PC-3 (cell line): ENCODE measurements at regions not wholly inside any gene's neighbourhood (a gene's known extent, or its start where the extent isn't known, plus 50 kb on each side); places are given as distances from the start of the nearest gene placed in this dataset.

Experiments
- ATAC-seq: fragments of 200-7000 bp; cut with Tn5 transposase; 2 replicates; pipeline ENCODE4 v1.9.1; 2020; ENCODE audit warnings: mild to moderate bottlenecking, moderate library complexity
- BruUV-seq: library from RNA; stranded (reverse); fragments of 400-500 nt; replicated peaks from 2 replicates; lab custom pipeline; 2021; lab: Mats Ljungman, UMichigan
- CTCF ChIA-PET: fragments of 300-600 bp; sonication (Branson Sonifier 250); formaldehyde crosslinking; loops from one replicate; lab custom pipeline; 2022; ENCODE audit warnings: antibody characterized with exemption; lab: Charles Lee
- POLR2A ChIA-PET: fragments of 300-600 bp; sonication (Branson Sonifier 250); formaldehyde crosslinking; loops from one replicate; lab custom pipeline; 2022; ENCODE audit warnings: antibody characterized with exemption; ENCODE audit not compliant: unreplicated experiment; lab: Charles Lee
- DNase-seq: peaks from one replicate; pipeline ENCODE4 v3.0.0-alpha.2; 2015
- H2AFZ ChIP-seq: fragments of 300-600 bp; sonication (generic); 2 replicates; pipeline ENCODE4 v1.6.0; 2016; ENCODE audit warnings: antibody characterized with exemption, low read length
- H3F3A ChIP-seq: fragments of 300-600 bp; sonication (generic); one replicate; pipeline ENCODE4 v1.6.0; 2017; ENCODE audit warnings: antibody characterized with exemption, low read length, control low read depth, mild to moderate bottlenecking; ENCODE audit not compliant: unreplicated experiment
- H3K27ac ChIP-seq: fragments of 300-600 bp; sonication (generic); 2 replicates; pipeline ENCODE4 v1.5.1; 2016; ENCODE audit warnings: mild to moderate bottlenecking, low read length
- H3K27me3 ChIP-seq: fragments of 300-600 bp; sonication (generic); 2 replicates; pipeline ENCODE4 v1.6.1; 2016; ENCODE audit warnings: low read length, mixed read lengths
- H3K36me3 ChIP-seq: fragments of 300-600 bp; sonication (generic); 2 replicates; pipeline ENCODE4 v1.6.1; 2016; ENCODE audit warnings: low read depth, mixed run types, low read length, mixed read lengths
- H3K4me1 ChIP-seq: fragments of 300-600 bp; sonication (generic); 2 replicates; pipeline ENCODE4 v1.5.1; 2016; ENCODE audit warnings: low read length; ENCODE audit not compliant: insufficient read depth
- H3K4me2 ChIP-seq: fragments of 300-600 bp; sonication (generic); 2 replicates; pipeline ENCODE4 v1.6.0; 2016; ENCODE audit warnings: low read length
- H3K4me3 ChIP-seq: fragments of 300-600 bp; sonication (generic); 2 replicates; pipeline ENCODE4 v1.5.1; 2016; ENCODE audit warnings: mild to moderate bottlenecking, low read length, mixed read lengths
- H3K79me2 ChIP-seq: fragments of 300-600 bp; sonication (generic); 2 replicates; pipeline ENCODE4 v1.6.1; 2017; ENCODE audit warnings: low read length, mixed read lengths
- H3K9ac ChIP-seq: fragments of 300-600 bp; sonication (generic); 2 replicates; pipeline ENCODE4 v1.6.0; 2016; ENCODE audit warnings: mild to moderate bottlenecking, low read length
- H3K9me2 ChIP-seq: fragments of 300-600 bp; sonication (generic); replicated peaks from 2 replicates; pipeline ENCODE4 v1.6.1; 2016; ENCODE audit warnings: mixed run types, low read length, mixed read lengths
- H3K9me3 ChIP-seq: fragments of 300-600 bp; sonication (generic); 2 replicates; pipeline ENCODE4 v1.6.1; 2016; ENCODE audit warnings: low read length, mixed read lengths
- H4K20me1 ChIP-seq: fragments of 300-600 bp; sonication (generic); 2 replicates; pipeline ENCODE4 v1.6.1; 2016; ENCODE audit warnings: low read length, mixed read lengths
- EZH2 ChIP-seq: fragments of 300-600 bp; sonication (generic); IDR thresholded peaks from one replicate; pipeline ENCODE4 v1.6.1; 2017; ENCODE audit warnings: antibody characterized with exemption, mild to moderate bottlenecking, low read length; ENCODE audit not compliant: unreplicated experiment
- EZH2phosphoT487 ChIP-seq: fragments of 300-600 bp; sonication (generic); IDR thresholded peaks from 2 replicates; pipeline ENCODE4 v1.6.1; 2018; ENCODE audit warnings: mild to moderate bottlenecking, antibody characterized with exemption, low read length, borderline replicate concordance
- intact Hi-C: fragments of 100-400 bp; cut with micrococcal nuclease; formaldehyde crosslinking; loops from 2 replicates; pipeline ENCODE4 v1.9.0; 2023
- TF ChIP-seq, protein P1 (sequence below): fragments of 300-600 bp; sonication (generic); conservative IDR thresholded peaks from 2 replicates; pipeline ENCODE4 v1.5.1; 2017; ENCODE audit warnings: antibody characterized with exemption, low read depth, mild to moderate bottlenecking, low read length

- POLR2A ChIA-PET: no interaction called here
- no peak overlapping the region for H2AFZ ChIP-seq
- H3K27me3 ChIP-seq: no peaks in the 10 kb centered on the region
- H3K9me2 ChIP-seq: no peaks in the 10 kb centered on the region
- H3K79me2 ChIP-seq: no peaks in the 10 kb centered on the region
- no peak overlapping the region for H3K4me3 ChIP-seq
- no TSS peak for BruUV-seq
- H3K27ac ChIP-seq: no peak overlapping the region
- DNase-seq: no peak
- intact Hi-C loops: loop anchor here (10.0 kb wide), 1 partner anchor 70 kb away; no protein-coding TSS in a partner anchor
- peaks cover 6% of the 10 kb centered on the region for H3K4me1 ChIP-seq
- TF ChIP-seq, protein P1, sequence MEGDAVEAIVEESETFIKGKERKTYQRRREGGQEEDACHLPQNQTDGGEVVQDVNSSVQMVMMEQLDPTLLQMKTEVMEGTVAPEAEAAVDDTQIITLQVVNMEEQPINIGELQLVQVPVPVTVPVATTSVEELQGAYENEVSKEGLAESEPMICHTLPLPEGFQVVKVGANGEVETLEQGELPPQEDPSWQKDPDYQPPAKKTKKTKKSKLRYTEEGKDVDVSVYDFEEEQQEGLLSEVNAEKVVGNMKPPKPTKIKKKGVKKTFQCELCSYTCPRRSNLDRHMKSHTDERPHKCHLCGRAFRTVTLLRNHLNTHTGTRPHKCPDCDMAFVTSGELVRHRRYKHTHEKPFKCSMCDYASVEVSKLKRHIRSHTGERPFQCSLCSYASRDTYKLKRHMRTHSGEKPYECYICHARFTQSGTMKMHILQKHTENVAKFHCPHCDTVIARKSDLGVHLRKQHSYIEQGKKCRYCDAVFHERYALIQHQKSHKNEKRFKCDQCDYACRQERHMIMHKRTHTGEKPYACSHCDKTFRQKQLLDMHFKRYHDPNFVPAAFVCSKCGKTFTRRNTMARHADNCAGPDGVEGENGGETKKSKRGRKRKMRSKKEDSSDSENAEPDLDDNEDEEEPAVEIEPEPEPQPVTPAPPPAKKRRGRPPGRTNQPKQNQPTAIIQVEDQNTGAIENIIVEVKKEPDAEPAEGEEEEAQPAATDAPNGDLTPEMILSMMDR: no peak
- TF ChIP-seq EZH2phosphoT487 (no peak), EZH2 (no peak)
- no peaks in the 10 kb centered on the region for H3K9me3 ChIP-seq
- H3K4me2 ChIP-seq: no peak overlapping the region
- H3K9ac ChIP-seq: no peak overlapping the region
- H3F3A ChIP-seq: no peaks in the 10 kb centered on the region
- CTCF ChIA-PET: interaction anchor here (0.6 to 1.6 kb wide), 3 partner anchors 66 to 832 kb away, joined by 4 to 5 read pairs (median 5); no protein-coding TSS in a partner anchor
- ATAC-seq: no peak
- no peaks in the 10 kb centered on the region for H3K36me3 ChIP-seq
- no peaks in the 10 kb centered on the region for H4K20me1 ChIP-seq
These were observed 87.8 kb downstream of the MIAT start for GRCh38 chr22:26744892-26745808.

GRCh38 chr22:26746311-26746710, 88.9 kb downstream of the MIAT start:
- Histone ChIP-seq H3K79me2 (no peaks in the 10 kb centered on the region), H3K27me3 (no peaks in the 10 kb centered on the region), H3K27ac (no peak overlapping the region), H3K9me2 (no peaks in the 10 kb centered on the region), H3K4me3 (no peak overlapping the region), H3K4me1 (peaks cover 6% of the 10 kb centered on the region), H3K4me2 (no peak overlapping the region), H3K36me3 (no peaks in the 10 kb centered on the region), H3F3A (no peaks in the 10 kb centered on the region), H2AFZ (no peak overlapping the region), H3K9me3 (no peaks in the 10 kb centered on the region), H3K9ac (no peak overlapping the region), H4K20me1 (no peaks in the 10 kb centered on the region)
- ChIA-PET POLR2A (no interaction called here), CTCF (no interaction called here)
- BruUV-seq: no TSS peak
- intact Hi-C loops: loop anchor here (10.0 kb wide), 1 partner anchor 72 kb away; no protein-coding TSS in a partner anchor
- TF ChIP-seq EZH2: no peak
- no peak for TF ChIP-seq EZH2phosphoT487
- TF ChIP-seq, protein P1: no peak
- no peak for DNase-seq
- no peak for ATAC-seq

DNA sequence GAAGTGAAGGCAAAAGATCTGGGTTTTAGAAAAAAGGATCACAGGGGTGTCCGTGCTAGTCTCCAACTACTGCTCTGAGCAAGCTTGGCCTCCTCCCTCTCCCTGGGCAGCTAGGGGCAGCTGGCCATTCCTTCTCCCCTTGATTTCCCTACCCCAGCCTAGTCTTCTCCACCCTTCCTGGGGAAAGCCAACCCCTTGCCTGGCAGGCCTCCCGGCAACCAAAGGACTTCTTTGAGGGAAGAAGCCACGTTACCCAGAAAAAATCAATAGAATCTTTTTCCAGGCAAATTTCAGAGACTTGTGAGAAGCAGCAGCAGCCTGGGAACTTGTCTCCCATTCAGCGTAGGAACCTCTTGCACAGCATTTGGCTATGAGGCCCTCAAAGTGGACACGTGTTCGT, 91.5 kb downstream of the MIAT start:
- H3K36me3 ChIP-seq: no peaks in the 10 kb centered on the region
- H3K27ac ChIP-seq: no peak overlapping the region
- no peak for ATAC-seq
- TF ChIP-seq EZH2phosphoT487: no peak
- H3K4me1 ChIP-seq: peaks cover 6% of the 10 kb centered on the region
- H3K79me2 ChIP-seq: no peaks in the 10 kb centered on the region
- H3K4me3 ChIP-seq: no peak overlapping the region
- H3K9me3 ChIP-seq: no peaks in the 10 kb centered on the region
- no peaks in the 10 kb centered on the region for H4K20me1 ChIP-seq
- CTCF ChIA-PET: no interaction called here
- no peak overlapping the region for H2AFZ ChIP-seq
- POLR2A ChIA-PET: no interaction called here
- no peaks in the 10 kb centered on the region for H3K9me2 ChIP-seq
- intact Hi-C loops: loop anchor here (10.0 kb wide), 1 partner anchor 74 kb away; no protein-coding TSS in a partner anchor
- H3K4me2 ChIP-seq: no peak overlapping the region
- no peaks in the 10 kb centered on the region for H3F3A ChIP-seq
- BruUV-seq: no TSS peak
- H3K9ac ChIP-seq: no peak overlapping the region
- DNase-seq: no peak
- no peaks in the 10 kb centered on the region for H3K27me3 ChIP-seq
